GM23338 (cell line): ENCODE measurements at regions not wholly inside any gene's neighbourhood (a gene's known extent, or its start where the extent isn't known, plus 50 kb on each side); places are given as distances from the start of the nearest gene placed in this dataset.

ENCODE experiments used
- ATAC-seq: fragments of 200-7000 bp; cut with Tn5 transposase; 3 replicates; pipeline ENCODE4 v1.9.1; 2020
- DNase-seq: peaks from one replicate; pipeline ENCODE4 v3.0.0-alpha.2; 2015; ENCODE audit warnings: low spot score
- H2AFZ ChIP-seq: fragments of 200-600 bp; sonication (generic); 2 replicates; pipeline ENCODE4 v1.8.0; 2016; ENCODE audit warnings: antibody characterized with exemption, mild to moderate bottlenecking, moderate library complexity
- H3F3A ChIP-seq: fragments of 200-600 bp; sonication (generic); replicated peaks from 2 replicates; pipeline ENCODE4 v1.8.0; 2017; ENCODE audit warnings: antibody characterized with exemption, mixed run types, low read depth
- H3K27ac ChIP-seq: fragments of 200-600 bp; sonication (generic); 2 replicates; pipeline ENCODE4 v1.6.1; 2016; ENCODE audit warnings: low read depth
- H3K27me3 ChIP-seq: fragments of 200-600 bp; sonication (generic); 2 replicates; pipeline ENCODE4 v1.8.0; 2016; ENCODE audit warnings: mild to moderate bottlenecking, mixed run types, moderate library complexity; ENCODE audit not compliant: insufficient read depth
- H3K36me3 ChIP-seq: fragments of 200-600 bp; sonication (generic); 2 replicates; pipeline ENCODE4 v1.8.0; 2016; ENCODE audit warnings: mild to moderate bottlenecking; ENCODE audit not compliant: insufficient read depth
- H3K4me1 ChIP-seq: fragments of 200-600 bp; sonication (generic); 2 replicates; pipeline ENCODE4 v1.8.0; 2016; ENCODE audit warnings: mild to moderate bottlenecking, moderate library complexity; ENCODE audit not compliant: insufficient read depth
- H3K4me2 ChIP-seq: fragments of 200-600 bp; sonication (generic); 2 replicates; pipeline ENCODE4 v1.7.1; 2017; ENCODE audit warnings: mixed run types
- H3K4me3 ChIP-seq: fragments of 200-600 bp; sonication (generic); 2 replicates; pipeline ENCODE4 v1.6.1; 2016; ENCODE audit warnings: mixed run types
- H3K79me2 ChIP-seq: fragments of 200-600 bp; sonication (generic); replicated peaks from 2 replicates; pipeline ENCODE4 v1.8.0; 2017; ENCODE audit warnings: mild to moderate bottlenecking; ENCODE audit not compliant: insufficient read depth
- H3K9me2 ChIP-seq: fragments of 200-600 bp; sonication (generic); 2 replicates; pipeline ENCODE4 v1.8.0; 2017; ENCODE audit not compliant: insufficient read depth
- H4K20me1 ChIP-seq: fragments of 200-600 bp; sonication (generic); replicated peaks from 2 replicates; pipeline ENCODE4 v1.8.0; 2017; ENCODE audit warnings: mild to moderate bottlenecking; ENCODE audit not compliant: insufficient read depth
- H3K27ac Mint-ChIP-seq: 2 replicates; pipeline ENCODE4 v1.8.0; 2020; ENCODE audit warnings: inconsistent platforms, mild to moderate bottlenecking, moderate library complexity, mixed read lengths
- H3K27me3 Mint-ChIP-seq: 3 replicates; pipeline ENCODE4 v1.8.0; 2022; ENCODE audit warnings: low read depth, mild to moderate bottlenecking, moderate library complexity, mixed read lengths, inconsistent platforms; ENCODE audit not compliant: insufficient read depth, poor library complexity
- H3K36me3 Mint-ChIP-seq: 3 replicates; pipeline ENCODE4 v1.8.0; 2021; ENCODE audit warnings: low read depth, mild to moderate bottlenecking, inconsistent platforms, moderate library complexity, mixed read lengths
- H3K4me1 Mint-ChIP-seq: 3 replicates; pipeline ENCODE4 v1.8.0; 2020; ENCODE audit warnings: mild to moderate bottlenecking, inconsistent platforms, mixed read lengths
- H3K4me3 Mint-ChIP-seq: 3 replicates; pipeline ENCODE4 v1.8.0; 2021; ENCODE audit warnings: moderate library complexity, mild to moderate bottlenecking, inconsistent platforms, mixed read lengths
- H3K9me3 Mint-ChIP-seq: 3 replicates; pipeline ENCODE4 v1.8.0; 2020; ENCODE audit warnings: moderate library complexity, mild to moderate bottlenecking, inconsistent platforms, mixed read lengths
- CREB1 ChIP-seq: fragments of 250-450 bp; sonication (Bioruptor Pico); IDR thresholded peaks from 2 replicates; pipeline ENCODE4 v1.5.0; 2020; ENCODE audit warnings: low read depth, mild to moderate bottlenecking, moderate library complexity
- EZH2 ChIP-seq: fragments of 200-600 bp; sonication (generic); IDR thresholded peaks from one replicate; pipeline ENCODE4 v1.8.0; 2017; ENCODE audit warnings: antibody characterized with exemption, mild to moderate bottlenecking, low read depth; ENCODE audit not compliant: unreplicated experiment
- EZH2phosphoT487 ChIP-seq: fragments of 200-600 bp; sonication (generic); IDR thresholded peaks from one replicate; pipeline ENCODE4 v1.8.1; 2018; ENCODE audit warnings: antibody characterized with exemption; ENCODE audit not compliant: unreplicated experiment
- JUNB ChIP-seq: IDR thresholded peaks from one replicate; pipeline ENCODE4 v1.6.1; 2016; ENCODE audit warnings: antibody characterized with exemption; ENCODE audit not compliant: unreplicated experiment
- NANOG ChIP-seq: IDR thresholded peaks from 2 replicates; pipeline ENCODE4 v1.6.1; 2016; ENCODE audit warnings: antibody characterized with exemption, borderline replicate concordance
- POLR2AphosphoS5 ChIP-seq: IDR thresholded peaks from 2 replicates; pipeline ENCODE4 v1.6.1; 2016; ENCODE audit warnings: antibody characterized with exemption, low read depth
- STAT1 ChIP-seq: IDR thresholded peaks from one replicate; pipeline ENCODE4 v1.6.1; 2016; ENCODE audit warnings: antibody characterized with exemption; ENCODE audit not compliant: unreplicated experiment
- ZNF114 ChIP-seq: fragments of 250-450 bp; sonication (Bioruptor Pico); IDR thresholded peaks from 2 replicates; pipeline ENCODE4 v1.5.0; 2020; ENCODE audit warnings: mild to moderate bottlenecking, moderate library complexity
- ZNF331 ChIP-seq: fragments of 250-450 bp; sonication (Bioruptor Pico); IDR thresholded peaks from 2 replicates; pipeline ENCODE4 v1.5.0; 2020; ENCODE audit warnings: low read depth, mild to moderate bottlenecking, moderate library complexity
- TF ChIP-seq, protein P1 (sequence below): IDR thresholded peaks from 2 replicates; pipeline ENCODE4 v1.6.1; 2016; ENCODE audit warnings: antibody characterized with exemption
- TF ChIP-seq, protein P2 (sequence below): IDR thresholded peaks from one replicate; pipeline ENCODE4 v1.6.1; 2018; ENCODE audit warnings: antibody characterized with exemption; ENCODE audit not compliant: unreplicated experiment
- TF ChIP-seq, protein P3 (sequence below), 2 experiments: fragments of 200-600 bp in 1 of 2; sonication (generic) in 1 of 2; conservative IDR thresholded peaks; 2 replicates each; pipeline versions ENCODE4 v1.5.1 to v1.6.1; 2016 to 2017; ENCODE audit warnings: antibody characterized with exemption in 2 of 2, low read depth in 2 of 2, mild to moderate bottlenecking in 2 of 2, moderate library complexity in 1 of 2
- TF ChIP-seq, protein P4 (sequence below): fragments of 250-450 bp; sonication (Bioruptor Pico); IDR thresholded peaks from 2 replicates; pipeline ENCODE4 v1.5.0; 2020; ENCODE audit warnings: mild to moderate bottlenecking, moderate library complexity

DNA sequence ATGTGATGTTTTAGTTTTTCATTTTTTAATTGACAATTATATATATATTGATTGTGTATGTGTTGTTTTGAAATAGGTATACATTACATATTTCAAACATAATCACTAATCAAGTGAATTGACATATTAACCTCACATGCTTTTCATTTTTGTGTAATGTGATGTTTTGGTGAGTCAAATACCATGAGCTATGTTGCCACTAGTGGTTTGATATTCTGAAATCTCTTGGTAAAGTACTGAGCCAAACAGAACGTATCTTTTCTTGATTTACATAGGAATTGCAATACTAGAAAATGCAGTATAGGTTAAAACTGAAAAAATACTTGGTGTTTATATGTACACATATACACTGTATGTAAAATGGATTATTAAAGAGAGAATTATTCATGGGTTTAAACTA, 65.2 kb upstream of the SIAH1 start:
- no peaks in the 10 kb centered on the region for H3K36me3 Mint-ChIP-seq
- H3K79me2 ChIP-seq = no peaks in the 10 kb centered on the region
- H2AFZ ChIP-seq = no peak overlapping the region
- H3K36me3 ChIP-seq = no peaks in the 10 kb centered on the region
- H3K27me3 Mint-ChIP-seq = peaks cover 5% of the 10 kb centered on the region
- H4K20me1 ChIP-seq = no peaks in the 10 kb centered on the region
- H3K9me3 Mint-ChIP-seq = no peaks in the 10 kb centered on the region
- no peak for TF ChIP-seq STAT1
- TF ChIP-seq, protein P1, sequence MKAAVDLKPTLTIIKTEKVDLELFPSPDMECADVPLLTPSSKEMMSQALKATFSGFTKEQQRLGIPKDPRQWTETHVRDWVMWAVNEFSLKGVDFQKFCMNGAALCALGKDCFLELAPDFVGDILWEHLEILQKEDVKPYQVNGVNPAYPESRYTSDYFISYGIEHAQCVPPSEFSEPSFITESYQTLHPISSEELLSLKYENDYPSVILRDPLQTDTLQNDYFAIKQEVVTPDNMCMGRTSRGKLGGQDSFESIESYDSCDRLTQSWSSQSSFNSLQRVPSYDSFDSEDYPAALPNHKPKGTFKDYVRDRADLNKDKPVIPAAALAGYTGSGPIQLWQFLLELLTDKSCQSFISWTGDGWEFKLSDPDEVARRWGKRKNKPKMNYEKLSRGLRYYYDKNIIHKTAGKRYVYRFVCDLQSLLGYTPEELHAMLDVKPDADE = no peak
- TF ChIP-seq, protein P2, sequence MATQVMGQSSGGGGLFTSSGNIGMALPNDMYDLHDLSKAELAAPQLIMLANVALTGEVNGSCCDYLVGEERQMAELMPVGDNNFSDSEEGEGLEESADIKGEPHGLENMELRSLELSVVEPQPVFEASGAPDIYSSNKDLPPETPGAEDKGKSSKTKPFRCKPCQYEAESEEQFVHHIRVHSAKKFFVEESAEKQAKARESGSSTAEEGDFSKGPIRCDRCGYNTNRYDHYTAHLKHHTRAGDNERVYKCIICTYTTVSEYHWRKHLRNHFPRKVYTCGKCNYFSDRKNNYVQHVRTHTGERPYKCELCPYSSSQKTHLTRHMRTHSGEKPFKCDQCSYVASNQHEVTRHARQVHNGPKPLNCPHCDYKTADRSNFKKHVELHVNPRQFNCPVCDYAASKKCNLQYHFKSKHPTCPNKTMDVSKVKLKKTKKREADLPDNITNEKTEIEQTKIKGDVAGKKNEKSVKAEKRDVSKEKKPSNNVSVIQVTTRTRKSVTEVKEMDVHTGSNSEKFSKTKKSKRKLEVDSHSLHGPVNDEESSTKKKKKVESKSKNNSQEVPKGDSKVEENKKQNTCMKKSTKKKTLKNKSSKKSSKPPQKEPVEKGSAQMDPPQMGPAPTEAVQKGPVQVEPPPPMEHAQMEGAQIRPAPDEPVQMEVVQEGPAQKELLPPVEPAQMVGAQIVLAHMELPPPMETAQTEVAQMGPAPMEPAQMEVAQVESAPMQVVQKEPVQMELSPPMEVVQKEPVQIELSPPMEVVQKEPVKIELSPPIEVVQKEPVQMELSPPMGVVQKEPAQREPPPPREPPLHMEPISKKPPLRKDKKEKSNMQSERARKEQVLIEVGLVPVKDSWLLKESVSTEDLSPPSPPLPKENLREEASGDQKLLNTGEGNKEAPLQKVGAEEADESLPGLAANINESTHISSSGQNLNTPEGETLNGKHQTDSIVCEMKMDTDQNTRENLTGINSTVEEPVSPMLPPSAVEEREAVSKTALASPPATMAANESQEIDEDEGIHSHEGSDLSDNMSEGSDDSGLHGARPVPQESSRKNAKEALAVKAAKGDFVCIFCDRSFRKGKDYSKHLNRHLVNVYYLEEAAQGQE = no peak
- TF ChIP-seq NANOG = no peak
- TF ChIP-seq CREB1 = no peak
- no peak for TF ChIP-seq JUNB
- no peak for TF ChIP-seq POLR2AphosphoS5
- no peak for TF ChIP-seq EZH2phosphoT487
- TF ChIP-seq ZNF331 (CRISPR knock-in tag) = no peak
- TF ChIP-seq, protein P3, sequence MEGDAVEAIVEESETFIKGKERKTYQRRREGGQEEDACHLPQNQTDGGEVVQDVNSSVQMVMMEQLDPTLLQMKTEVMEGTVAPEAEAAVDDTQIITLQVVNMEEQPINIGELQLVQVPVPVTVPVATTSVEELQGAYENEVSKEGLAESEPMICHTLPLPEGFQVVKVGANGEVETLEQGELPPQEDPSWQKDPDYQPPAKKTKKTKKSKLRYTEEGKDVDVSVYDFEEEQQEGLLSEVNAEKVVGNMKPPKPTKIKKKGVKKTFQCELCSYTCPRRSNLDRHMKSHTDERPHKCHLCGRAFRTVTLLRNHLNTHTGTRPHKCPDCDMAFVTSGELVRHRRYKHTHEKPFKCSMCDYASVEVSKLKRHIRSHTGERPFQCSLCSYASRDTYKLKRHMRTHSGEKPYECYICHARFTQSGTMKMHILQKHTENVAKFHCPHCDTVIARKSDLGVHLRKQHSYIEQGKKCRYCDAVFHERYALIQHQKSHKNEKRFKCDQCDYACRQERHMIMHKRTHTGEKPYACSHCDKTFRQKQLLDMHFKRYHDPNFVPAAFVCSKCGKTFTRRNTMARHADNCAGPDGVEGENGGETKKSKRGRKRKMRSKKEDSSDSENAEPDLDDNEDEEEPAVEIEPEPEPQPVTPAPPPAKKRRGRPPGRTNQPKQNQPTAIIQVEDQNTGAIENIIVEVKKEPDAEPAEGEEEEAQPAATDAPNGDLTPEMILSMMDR (conservative IDR thresholded peaks at IDR 0.05; ENCODE audit: low read depth in 2 of 2) = no peak
- no peak for TF ChIP-seq ZNF114 (CRISPR knock-in tag)
- TF ChIP-seq EZH2 = no peak
- TF ChIP-seq, protein P4, sequence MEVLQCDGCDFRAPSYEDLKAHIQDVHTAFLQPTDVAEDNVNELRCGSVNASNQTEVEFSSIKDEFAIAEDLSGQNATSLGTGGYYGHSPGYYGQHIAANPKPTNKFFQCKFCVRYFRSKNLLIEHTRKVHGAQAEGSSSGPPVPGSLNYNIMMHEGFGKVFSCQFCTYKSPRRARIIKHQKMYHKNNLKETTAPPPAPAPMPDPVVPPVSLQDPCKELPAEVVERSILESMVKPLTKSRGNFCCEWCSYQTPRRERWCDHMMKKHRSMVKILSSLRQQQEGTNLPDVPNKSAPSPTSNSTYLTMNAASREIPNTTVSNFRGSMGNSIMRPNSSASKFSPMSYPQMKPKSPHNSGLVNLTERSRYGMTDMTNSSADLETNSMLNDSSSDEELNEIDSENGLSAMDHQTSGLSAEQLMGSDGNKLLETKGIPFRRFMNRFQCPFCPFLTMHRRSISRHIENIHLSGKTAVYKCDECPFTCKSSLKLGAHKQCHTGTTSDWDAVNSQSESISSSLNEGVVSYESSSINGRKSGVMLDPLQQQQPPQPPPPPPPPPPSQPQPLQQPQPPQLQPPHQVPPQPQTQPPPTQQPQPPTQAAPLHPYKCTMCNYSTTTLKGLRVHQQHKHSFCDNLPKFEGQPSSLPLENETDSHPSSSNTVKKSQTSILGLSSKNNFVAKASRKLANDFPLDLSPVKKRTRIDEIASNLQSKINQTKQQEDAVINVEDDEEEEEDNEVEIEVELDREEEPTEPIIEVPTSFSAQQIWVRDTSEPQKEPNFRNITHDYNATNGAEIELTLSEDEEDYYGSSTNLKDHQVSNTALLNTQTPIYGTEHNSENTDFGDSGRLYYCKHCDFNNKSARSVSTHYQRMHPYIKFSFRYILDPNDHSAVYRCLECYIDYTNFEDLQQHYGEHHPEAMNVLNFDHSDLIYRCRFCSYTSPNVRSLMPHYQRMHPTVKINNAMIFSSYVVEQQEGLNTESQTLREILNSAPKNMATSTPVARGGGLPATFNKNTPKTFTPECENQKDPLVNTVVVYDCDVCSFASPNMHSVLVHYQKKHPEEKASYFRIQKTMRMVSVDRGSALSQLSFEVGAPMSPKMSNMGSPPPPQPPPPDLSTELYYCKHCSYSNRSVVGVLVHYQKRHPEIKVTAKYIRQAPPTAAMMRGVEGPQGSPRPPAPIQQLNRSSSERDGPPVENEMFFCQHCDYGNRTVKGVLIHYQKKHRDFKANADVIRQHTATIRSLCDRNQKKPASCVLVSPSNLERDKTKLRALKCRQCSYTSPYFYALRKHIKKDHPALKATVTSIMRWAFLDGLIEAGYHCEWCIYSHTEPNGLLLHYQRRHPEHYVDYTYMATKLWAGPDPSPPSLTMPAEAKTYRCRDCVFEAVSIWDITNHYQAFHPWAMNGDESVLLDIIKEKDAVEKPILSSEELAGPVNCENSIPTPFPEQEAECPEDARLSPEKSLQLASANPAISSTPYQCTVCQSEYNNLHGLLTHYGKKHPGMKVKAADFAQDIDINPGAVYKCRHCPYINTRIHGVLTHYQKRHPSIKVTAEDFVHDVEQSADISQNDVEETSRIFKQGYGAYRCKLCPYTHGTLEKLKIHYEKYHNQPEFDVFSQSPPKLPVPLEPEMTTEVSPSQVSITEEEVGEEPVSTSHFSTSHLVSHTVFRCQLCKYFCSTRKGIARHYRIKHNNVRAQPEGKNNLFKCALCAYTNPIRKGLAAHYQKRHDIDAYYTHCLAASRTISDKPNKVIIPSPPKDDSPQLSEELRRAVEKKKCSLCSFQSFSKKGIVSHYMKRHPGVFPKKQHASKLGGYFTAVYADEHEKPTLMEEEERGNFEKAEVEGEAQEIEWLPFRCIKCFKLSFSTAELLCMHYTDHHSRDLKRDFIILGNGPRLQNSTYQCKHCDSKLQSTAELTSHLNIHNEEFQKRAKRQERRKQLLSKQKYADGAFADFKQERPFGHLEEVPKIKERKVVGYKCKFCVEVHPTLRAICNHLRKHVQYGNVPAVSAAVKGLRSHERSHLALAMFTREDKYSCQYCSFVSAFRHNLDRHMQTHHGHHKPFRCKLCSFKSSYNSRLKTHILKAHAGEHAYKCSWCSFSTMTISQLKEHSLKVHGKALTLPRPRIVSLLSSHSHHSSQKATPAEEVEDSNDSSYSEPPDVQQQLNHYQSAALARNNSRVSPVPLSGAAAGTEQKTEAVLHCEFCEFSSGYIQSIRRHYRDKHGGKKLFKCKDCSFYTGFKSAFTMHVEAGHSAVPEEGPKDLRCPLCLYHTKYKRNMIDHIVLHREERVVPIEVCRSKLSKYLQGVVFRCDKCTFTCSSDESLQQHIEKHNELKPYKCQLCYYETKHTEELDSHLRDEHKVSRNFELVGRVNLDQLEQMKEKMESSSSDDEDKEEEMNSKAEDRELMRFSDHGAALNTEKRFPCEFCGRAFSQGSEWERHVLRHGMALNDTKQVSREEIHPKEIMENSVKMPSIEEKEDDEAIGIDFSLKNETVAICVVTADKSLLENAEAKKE (CRISPR knock-in tag) = no peak
- no peaks in the 10 kb centered on the region for H3K4me1 ChIP-seq
- H3K27me3 ChIP-seq = no peaks in the 10 kb centered on the region
- H3K27ac Mint-ChIP-seq = no peak overlapping the region
- ATAC-seq (no peak), DNase-seq (no peak)
- no peak overlapping the region for H3K4me2 ChIP-seq
- no peaks in the 10 kb centered on the region for H3F3A ChIP-seq
- H3K4me1 Mint-ChIP-seq = no peaks in the 10 kb centered on the region; the same call in 2 of the 3 replicates
- H3K4me3 ChIP-seq = no peak overlapping the region
- no peaks in the 10 kb centered on the region for H3K9me2 ChIP-seq
- H3K27ac ChIP-seq = no peak overlapping the region
- H3K4me3 Mint-ChIP-seq = no peak overlapping the region
